HEK293 (cell line): ENCODE measurements at regions not wholly inside any gene's neighbourhood (a gene's known extent, or its start where the extent isn't known, plus 50 kb on each side); places are given as distances from the start of the nearest gene placed in this dataset.

Experiments
- CTCF ChIA-PET: fragments of 350-600 bp; formaldehyde crosslinking; extraction: SDS; loops from one replicate; lab custom pipeline; 2021; ENCODE audit warnings: antibody characterized with exemption; lab: Yijun Ruan, JAX
- POLR2A ChIA-PET: fragments of 300-600 bp; formaldehyde crosslinking; extraction: SDS; loops from one replicate; lab custom pipeline; 2020; ENCODE audit warnings: antibody characterized with exemption, inconsistent platforms; lab: Yijun Ruan, JAX
- H3K27ac ChIP-seq: fragments of 200-500 bp; sonication (Bioruptor generic); 2 replicates; pipeline ENCODE4 v1.5.1; 2014; ENCODE audit warnings: low read depth, low read length, control low read depth, inconsistent platforms; ENCODE audit errors: extremely low read depth
- H3K36me3 ChIP-seq, 2 experiments: fragments of 200-500 bp in 1 of 2; sonication (Bioruptor generic) in 1 of 2; 1 replicate in 1 of 2; 2 replicates in 1 of 2; pipeline ENCODE4 v1.5.1; 2014 to 2017; ENCODE audit warnings: inconsistent platforms in 2 of 2, low read length in 2 of 2; ENCODE audit not compliant: control insufficient read depth in 2 of 2, insufficient read depth in 1 of 2
- H3K4me1 ChIP-seq: fragments of 200-500 bp; sonication (Bioruptor generic); 2 replicates; pipeline ENCODE4 v1.5.1; 2014; ENCODE audit warnings: mild to moderate bottlenecking, low read length, inconsistent platforms; ENCODE audit not compliant: control insufficient read depth, insufficient read depth
- H3K4me3 ChIP-seq: 2 replicates; pipeline ENCODE4 v1.5.1; 2011; ENCODE audit warnings: low read depth, mild to moderate bottlenecking, control low read depth, low read length, moderate library complexity
- H3K9me3 ChIP-seq: fragments of 200-500 bp; sonication (Bioruptor generic); 2 replicates; pipeline ENCODE4 v1.5.1; 2014; ENCODE audit warnings: low read depth, low read length, inconsistent platforms; ENCODE audit not compliant: control insufficient read depth, insufficient read depth
- FEZF1 ChIP-seq: fragments of 450-650 bp; formaldehyde crosslinking; IDR thresholded peaks from 2 replicates; pipeline ENCODE4 v1.5.1; 2016; ENCODE audit warnings: missing biosample characterization, missing genetic modification characterization
- GLI2 ChIP-seq: fragments of 450-650 bp; formaldehyde crosslinking; IDR thresholded peaks from 2 replicates; pipeline ENCODE4; 2017; ENCODE audit warnings: missing biosample characterization, missing genetic modification characterization, low read depth, borderline replicate concordance
- KLF10 ChIP-seq: fragments of 450-650 bp; IDR thresholded peaks from 2 replicates; pipeline ENCODE4 v1.5.1; 2018; ENCODE audit warnings: missing biosample characterization, mild to moderate bottlenecking, missing genetic modification characterization
- KLF8 ChIP-seq: fragments of 450-650 bp; formaldehyde crosslinking; IDR thresholded peaks from 2 replicates; pipeline ENCODE4 v1.5.1; 2016; ENCODE audit warnings: missing biosample characterization, missing genetic modification characterization
- PRDM1 ChIP-seq: fragments of 450-650 bp; formaldehyde crosslinking; IDR thresholded peaks from 2 replicates; pipeline ENCODE4; 2016; ENCODE audit warnings: missing biosample characterization, missing genetic modification characterization
- SETDB1 ChIP-seq: IDR thresholded peaks from one replicate; pipeline ENCODE4 v1.6.1; 2017; ENCODE audit warnings: mild to moderate bottlenecking, low read length, moderate library complexity, mixed read lengths; ENCODE audit not compliant: insufficient read length
- SP7 ChIP-seq: fragments of 450-650 bp; formaldehyde crosslinking; IDR thresholded peaks from 2 replicates; pipeline ENCODE4 v1.5.1; 2016; ENCODE audit warnings: missing biosample characterization, missing genetic modification characterization
- WT1 ChIP-seq: fragments of 450-650 bp; formaldehyde crosslinking; IDR thresholded peaks from 2 replicates; pipeline ENCODE4 v1.5.1; 2016; ENCODE audit warnings: missing biosample characterization, missing genetic modification characterization
- YY2 ChIP-seq: fragments of 450-650 bp; formaldehyde crosslinking; IDR thresholded peaks from 2 replicates; pipeline ENCODE4 v1.5.1; 2016; ENCODE audit warnings: missing biosample characterization, missing genetic modification characterization
- ZBTB44 ChIP-seq: fragments of 450-650 bp; IDR thresholded peaks from 2 replicates; pipeline ENCODE4 v1.5.1; 2018; ENCODE audit warnings: missing biosample characterization, mild to moderate bottlenecking, missing genetic modification characterization
- ZBTB49 ChIP-seq: fragments of 450-650 bp; formaldehyde crosslinking; IDR thresholded peaks from 2 replicates; pipeline ENCODE4 v1.5.1; 2016; ENCODE audit warnings: missing biosample characterization, missing genetic modification characterization, low read depth
- ZBTB8A ChIP-seq: fragments of 450-650 bp; formaldehyde crosslinking; IDR thresholded peaks from 2 replicates; pipeline ENCODE4 v1.5.1; 2016; ENCODE audit warnings: missing biosample characterization, missing genetic modification characterization
- ZNF184 ChIP-seq: fragments of 450-650 bp; IDR thresholded peaks from 2 replicates; pipeline ENCODE4 v1.5.1; 2018; ENCODE audit warnings: missing biosample characterization, mild to moderate bottlenecking, missing genetic modification characterization
- ZNF19 ChIP-seq: fragments of 450-650 bp; formaldehyde crosslinking; IDR thresholded peaks from 2 replicates; pipeline ENCODE4; 2016; ENCODE audit warnings: missing biosample characterization, missing genetic modification characterization, low read depth
- ZNF214 ChIP-seq: fragments of 450-650 bp; formaldehyde crosslinking; IDR thresholded peaks from 2 replicates; pipeline ENCODE4 v1.5.1; 2017; ENCODE audit warnings: missing biosample characterization, mild to moderate bottlenecking, missing genetic modification characterization, borderline replicate concordance
- ZNF324 ChIP-seq: fragments of 450-650 bp; formaldehyde crosslinking; IDR thresholded peaks from 2 replicates; pipeline ENCODE4 v1.5.1; 2016; ENCODE audit warnings: missing biosample characterization, missing genetic modification characterization
- ZNF362 ChIP-seq: fragments of 450-650 bp; formaldehyde crosslinking; IDR thresholded peaks from 2 replicates; pipeline ENCODE4 v1.5.1; 2016; ENCODE audit warnings: missing biosample characterization, missing genetic modification characterization
- ZNF433 ChIP-seq: fragments of 450-650 bp; formaldehyde crosslinking; IDR thresholded peaks from 2 replicates; pipeline ENCODE4 v1.5.1; 2016; ENCODE audit warnings: missing biosample characterization, missing genetic modification characterization, low read depth
- ZNF521 ChIP-seq: fragments of 450-650 bp; formaldehyde crosslinking; IDR thresholded peaks from 2 replicates; pipeline ENCODE4 v1.5.1; 2017; ENCODE audit warnings: missing biosample characterization, mild to moderate bottlenecking, missing genetic modification characterization
- ZNF530 ChIP-seq: fragments of 450-650 bp; formaldehyde crosslinking; IDR thresholded peaks from 2 replicates; pipeline ENCODE4 v1.5.1; 2016; ENCODE audit warnings: low read depth, missing biosample characterization, missing genetic modification characterization
- ZNF561 ChIP-seq: fragments of 450-650 bp; IDR thresholded peaks from 2 replicates; pipeline ENCODE4 v1.5.1; 2018; ENCODE audit warnings: missing biosample characterization, missing genetic modification characterization, borderline replicate concordance
- ZNF660 ChIP-seq: fragments of 450-650 bp; IDR thresholded peaks from 2 replicates; pipeline ENCODE4 v1.5.1; 2018; ENCODE audit warnings: missing biosample characterization, mild to moderate bottlenecking, missing genetic modification characterization
- ZNF664 ChIP-seq: fragments of 450-650 bp; formaldehyde crosslinking; IDR thresholded peaks from 2 replicates; pipeline ENCODE4 v1.5.1; 2016; ENCODE audit warnings: missing biosample characterization, missing genetic modification characterization
- ZNF707 ChIP-seq: fragments of 450-650 bp; formaldehyde crosslinking; IDR thresholded peaks from 2 replicates; pipeline ENCODE4 v1.5.1; 2016; ENCODE audit warnings: missing biosample characterization, missing genetic modification characterization
- ZNF785 ChIP-seq: fragments of 450-650 bp; formaldehyde crosslinking; IDR thresholded peaks from 2 replicates; pipeline ENCODE4 v1.5.1; 2016; ENCODE audit warnings: missing biosample characterization, missing genetic modification characterization
- ZNF792 ChIP-seq: fragments of 450-650 bp; formaldehyde crosslinking; IDR thresholded peaks from 2 replicates; pipeline ENCODE4 v1.5.1; 2016; ENCODE audit warnings: missing biosample characterization, missing genetic modification characterization
- ZNF843 ChIP-seq: fragments of 450-650 bp; formaldehyde crosslinking; IDR thresholded peaks from 2 replicates; pipeline ENCODE4 v1.5.1; 2016; ENCODE audit warnings: missing biosample characterization, missing genetic modification characterization
- ZXDB ChIP-seq: fragments of 450-650 bp; formaldehyde crosslinking; IDR thresholded peaks from 2 replicates; pipeline ENCODE4 v1.5.1; 2016; ENCODE audit warnings: missing biosample characterization, missing genetic modification characterization
- TF ChIP-seq, protein P1 (sequence below): fragments of 450-650 bp; formaldehyde crosslinking; IDR thresholded peaks from 2 replicates; pipeline ENCODE4 v1.5.1; 2016; ENCODE audit warnings: missing biosample characterization, missing genetic modification characterization, low read depth
- TF ChIP-seq, protein P2 (sequence below): fragments of 450-650 bp; formaldehyde crosslinking; IDR thresholded peaks from 2 replicates; pipeline ENCODE4 v1.5.1; 2017; ENCODE audit warnings: missing biosample characterization, missing genetic modification characterization

- no peak overlapping the region for H3K4me3 ChIP-seq
- no peak overlapping the region for H3K27ac ChIP-seq
- POLR2A ChIA-PET, result no interaction called here
- H3K9me3 ChIP-seq, result no peaks in the 10 kb centered on the region
- CTCF ChIA-PET, result interaction anchor here (0.7 kb wide), 2 partner anchors 347 to 404 kb away, joined by 3 to 10 read pairs; no protein-coding TSS in a partner anchor
- H3K4me1 ChIP-seq, result peaks cover 17% of the 10 kb centered on the region
- no peaks in the 10 kb centered on the region for H3K36me3 ChIP-seq
- peak; percentile 95 for TF ChIP-seq ZNF664 (tag by site-specific recombination)
- TF ChIP-seq WT1 (tag by site-specific recombination), result 0 out of 2 replicates have a peak, but pooled peaks have one; percentile 51
- TF ChIP-seq ZNF362 (tag by site-specific recombination), result no peak
- no peak for TF ChIP-seq ZNF184 (tag by site-specific recombination)
- TF ChIP-seq ZNF19 (tag by site-specific recombination), result no peak
- TF ChIP-seq ZNF707 (tag by site-specific recombination), result no peak
- no peak for TF ChIP-seq PRDM1 (tag by site-specific recombination)
- TF ChIP-seq ZNF521 (tag by site-specific recombination), result no peak
- no peak for TF ChIP-seq YY2
- 0 out of 2 replicates have a peak, but pooled peaks have one; percentile 19 for TF ChIP-seq ZBTB44 (tag by site-specific recombination)
- TF ChIP-seq ZXDB, result 0 out of 2 replicates have a peak, but pooled peaks have one; percentile 19
- no peak for TF ChIP-seq ZNF785
- TF ChIP-seq ZNF324 (tag by site-specific recombination), result no peak
- no peak for TF ChIP-seq GLI2 (tag by site-specific recombination)
- TF ChIP-seq ZNF843, result peak; percentile 82
- TF ChIP-seq SP7 (tag by site-specific recombination), result 0 out of 2 replicates have a peak, but pooled peaks have one; percentile 34
- TF ChIP-seq ZNF530 (tag by site-specific recombination), result no peak
- TF ChIP-seq ZNF561, result 0 out of 2 replicates have a peak, but pooled peaks have one; percentile 26
- TF ChIP-seq ZNF660, result peak; percentile 80
- 0 out of 2 replicates have a peak, but pooled peaks have one; percentile 28 for TF ChIP-seq ZBTB8A (tag by site-specific recombination)
- TF ChIP-seq SETDB1, result no peak
- TF ChIP-seq ZNF792, result 0 out of 2 replicates have a peak, but pooled peaks have one; percentile 63
- peak; percentile 57; the same call in 1 of the 2 replicates for TF ChIP-seq KLF8 (tag by site-specific recombination)
- TF ChIP-seq ZNF433 (tag by site-specific recombination), result no peak
- TF ChIP-seq ZBTB49, result no peak
- peak; percentile 81 for TF ChIP-seq FEZF1 (tag by site-specific recombination)
- TF ChIP-seq KLF10 (tag by site-specific recombination), result 0 out of 2 replicates have a peak, but pooled peaks have one; percentile 26
- TF ChIP-seq, protein P1, sequence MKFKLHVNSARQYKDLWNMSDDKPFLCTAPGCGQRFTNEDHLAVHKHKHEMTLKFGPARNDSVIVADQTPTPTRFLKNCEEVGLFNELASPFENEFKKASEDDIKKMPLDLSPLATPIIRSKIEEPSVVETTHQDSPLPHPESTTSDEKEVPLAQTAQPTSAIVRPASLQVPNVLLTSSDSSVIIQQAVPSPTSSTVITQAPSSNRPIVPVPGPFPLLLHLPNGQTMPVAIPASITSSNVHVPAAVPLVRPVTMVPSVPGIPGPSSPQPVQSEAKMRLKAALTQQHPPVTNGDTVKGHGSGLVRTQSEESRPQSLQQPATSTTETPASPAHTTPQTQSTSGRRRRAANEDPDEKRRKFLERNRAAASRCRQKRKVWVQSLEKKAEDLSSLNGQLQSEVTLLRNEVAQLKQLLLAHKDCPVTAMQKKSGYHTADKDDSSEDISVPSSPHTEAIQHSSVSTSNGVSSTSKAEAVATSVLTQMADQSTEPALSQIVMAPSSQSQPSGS (tag by site-specific recombination), result no peak
- TF ChIP-seq, protein P2, sequence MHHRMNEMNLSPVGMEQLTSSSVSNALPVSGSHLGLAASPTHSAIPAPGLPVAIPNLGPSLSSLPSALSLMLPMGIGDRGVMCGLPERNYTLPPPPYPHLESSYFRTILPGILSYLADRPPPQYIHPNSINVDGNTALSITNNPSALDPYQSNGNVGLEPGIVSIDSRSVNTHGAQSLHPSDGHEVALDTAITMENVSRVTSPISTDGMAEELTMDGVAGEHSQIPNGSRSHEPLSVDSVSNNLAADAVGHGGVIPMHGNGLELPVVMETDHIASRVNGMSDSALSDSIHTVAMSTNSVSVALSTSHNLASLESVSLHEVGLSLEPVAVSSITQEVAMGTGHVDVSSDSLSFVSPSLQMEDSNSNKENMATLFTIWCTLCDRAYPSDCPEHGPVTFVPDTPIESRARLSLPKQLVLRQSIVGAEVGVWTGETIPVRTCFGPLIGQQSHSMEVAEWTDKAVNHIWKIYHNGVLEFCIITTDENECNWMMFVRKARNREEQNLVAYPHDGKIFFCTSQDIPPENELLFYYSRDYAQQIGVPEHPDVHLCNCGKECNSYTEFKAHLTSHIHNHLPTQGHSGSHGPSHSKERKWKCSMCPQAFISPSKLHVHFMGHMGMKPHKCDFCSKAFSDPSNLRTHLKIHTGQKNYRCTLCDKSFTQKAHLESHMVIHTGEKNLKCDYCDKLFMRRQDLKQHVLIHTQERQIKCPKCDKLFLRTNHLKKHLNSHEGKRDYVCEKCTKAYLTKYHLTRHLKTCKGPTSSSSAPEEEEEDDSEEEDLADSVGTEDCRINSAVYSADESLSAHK (tag by site-specific recombination), result peak; percentile 32; the same call in 1 of the 2 replicates
- TF ChIP-seq ZNF214 (tag by site-specific recombination), result no peak
Observed at GRCh38 chr12:24363177-24363754, 413.8 kb upstream of the SOX5 start.
